Astrocyte (in vitro differentiated cells and primary cell): ENCODE measurements at regions not wholly inside any gene's neighbourhood (a gene's known extent, or its start where the extent isn't known, plus 50 kb on each side); places are given as distances from the start of the nearest gene placed in this dataset.

Experiments
- EZH2 ChIP-seq: IDR thresholded peaks from 2 replicates; pipeline ENCODE4 v1.6.1; 2012; ENCODE audit warnings: mild to moderate bottlenecking, low read length, inconsistent platforms; ENCODE audit not compliant: insufficient read depth
- TF ChIP-seq, protein P1 (sequence below): IDR thresholded peaks from 2 replicates; pipeline ENCODE4 v1.5.1; 2011; ENCODE audit warnings: low read depth, mild to moderate bottlenecking, inconsistent platforms, low read length, moderate library complexity; ENCODE audit not compliant: insufficient read depth

DNA sequence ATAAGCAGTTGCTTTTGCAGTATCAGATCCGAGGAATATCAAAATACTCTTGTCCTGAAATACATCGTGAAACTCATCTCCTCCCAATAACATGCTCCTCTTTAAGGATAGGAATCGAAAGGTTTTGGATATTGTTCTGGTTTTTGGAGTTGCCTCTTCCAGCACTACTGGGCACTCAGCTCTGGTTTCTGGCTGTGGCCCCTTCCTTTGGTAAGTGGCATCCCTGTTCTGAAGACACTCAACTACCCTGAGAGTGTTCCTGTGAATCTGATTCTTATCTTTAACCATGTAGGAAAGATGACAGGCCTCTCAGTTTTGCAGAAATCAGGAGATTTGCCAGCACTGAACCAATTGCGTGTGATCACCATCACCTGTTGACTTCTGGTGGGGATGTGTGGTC, 327.5 kb upstream of the TBL1XR1 start:
- TF ChIP-seq, protein P1, sequence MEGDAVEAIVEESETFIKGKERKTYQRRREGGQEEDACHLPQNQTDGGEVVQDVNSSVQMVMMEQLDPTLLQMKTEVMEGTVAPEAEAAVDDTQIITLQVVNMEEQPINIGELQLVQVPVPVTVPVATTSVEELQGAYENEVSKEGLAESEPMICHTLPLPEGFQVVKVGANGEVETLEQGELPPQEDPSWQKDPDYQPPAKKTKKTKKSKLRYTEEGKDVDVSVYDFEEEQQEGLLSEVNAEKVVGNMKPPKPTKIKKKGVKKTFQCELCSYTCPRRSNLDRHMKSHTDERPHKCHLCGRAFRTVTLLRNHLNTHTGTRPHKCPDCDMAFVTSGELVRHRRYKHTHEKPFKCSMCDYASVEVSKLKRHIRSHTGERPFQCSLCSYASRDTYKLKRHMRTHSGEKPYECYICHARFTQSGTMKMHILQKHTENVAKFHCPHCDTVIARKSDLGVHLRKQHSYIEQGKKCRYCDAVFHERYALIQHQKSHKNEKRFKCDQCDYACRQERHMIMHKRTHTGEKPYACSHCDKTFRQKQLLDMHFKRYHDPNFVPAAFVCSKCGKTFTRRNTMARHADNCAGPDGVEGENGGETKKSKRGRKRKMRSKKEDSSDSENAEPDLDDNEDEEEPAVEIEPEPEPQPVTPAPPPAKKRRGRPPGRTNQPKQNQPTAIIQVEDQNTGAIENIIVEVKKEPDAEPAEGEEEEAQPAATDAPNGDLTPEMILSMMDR, result no peak
- TF ChIP-seq EZH2, result no peak
